Tibial nerve (tissue), 3 donors: ENCODE measurements at regions not wholly inside any gene's neighbourhood (a gene's known extent, or its start where the extent isn't known, plus 50 kb on each side); places are given as distances from the start of the nearest gene placed in this dataset.

Experiments
- POLR2A ChIP-seq, 2 donors: fragments of 450-650 bp; IDR thresholded peaks; one replicate each; pipeline ENCODE4 v1.6.1; 2017; ENCODE audit warnings: antibody characterized with exemption in 2 of 2, mild to moderate bottlenecking in 2 of 2, moderate library complexity in 2 of 2
- TF ChIP-seq, protein P1 (sequence below), 5 experiments: fragments of 200-600 bp in 3 of 5; fragments of 450-650 bp in 2 of 5; sonication (generic) in 3 of 5; IDR thresholded peaks; one replicate each; pipeline ENCODE4 v1.5.1; 2016 to 2019; ENCODE audit warnings: antibody characterized with exemption in 5 of 5, mild to moderate bottlenecking in 3 of 5, moderate library complexity in 2 of 5

DNA sequence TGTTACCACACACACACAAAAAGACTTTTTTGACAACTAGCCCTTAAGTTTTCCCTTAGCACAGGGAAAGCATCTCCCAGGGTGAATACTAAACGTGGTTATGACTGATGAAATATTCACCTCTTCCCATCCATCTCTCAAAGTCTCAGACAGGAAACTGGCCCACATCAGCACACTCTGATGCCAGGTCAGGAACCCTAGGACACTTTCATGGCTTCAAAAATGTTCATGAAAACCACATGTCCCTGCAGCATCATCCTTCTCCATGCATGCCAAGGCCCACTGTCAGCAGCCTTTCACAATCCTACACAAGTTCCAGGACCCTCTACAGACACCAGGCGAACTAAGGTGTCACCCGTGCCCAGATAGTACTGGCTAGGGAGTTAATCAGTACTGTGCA is 68.7 kb downstream of the DNTTIP2 start:
- TF ChIP-seq, protein P1, sequence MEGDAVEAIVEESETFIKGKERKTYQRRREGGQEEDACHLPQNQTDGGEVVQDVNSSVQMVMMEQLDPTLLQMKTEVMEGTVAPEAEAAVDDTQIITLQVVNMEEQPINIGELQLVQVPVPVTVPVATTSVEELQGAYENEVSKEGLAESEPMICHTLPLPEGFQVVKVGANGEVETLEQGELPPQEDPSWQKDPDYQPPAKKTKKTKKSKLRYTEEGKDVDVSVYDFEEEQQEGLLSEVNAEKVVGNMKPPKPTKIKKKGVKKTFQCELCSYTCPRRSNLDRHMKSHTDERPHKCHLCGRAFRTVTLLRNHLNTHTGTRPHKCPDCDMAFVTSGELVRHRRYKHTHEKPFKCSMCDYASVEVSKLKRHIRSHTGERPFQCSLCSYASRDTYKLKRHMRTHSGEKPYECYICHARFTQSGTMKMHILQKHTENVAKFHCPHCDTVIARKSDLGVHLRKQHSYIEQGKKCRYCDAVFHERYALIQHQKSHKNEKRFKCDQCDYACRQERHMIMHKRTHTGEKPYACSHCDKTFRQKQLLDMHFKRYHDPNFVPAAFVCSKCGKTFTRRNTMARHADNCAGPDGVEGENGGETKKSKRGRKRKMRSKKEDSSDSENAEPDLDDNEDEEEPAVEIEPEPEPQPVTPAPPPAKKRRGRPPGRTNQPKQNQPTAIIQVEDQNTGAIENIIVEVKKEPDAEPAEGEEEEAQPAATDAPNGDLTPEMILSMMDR (IDR thresholded peaks at IDR 0.05): no peak
- TF ChIP-seq POLR2A (IDR thresholded peaks at IDR 0.05): no peak
